Liver (tissue), 8 donors: ENCODE measurements at regions not wholly inside any gene's neighbourhood (a gene's known extent, or its start where the extent isn't known, plus 50 kb on each side); places are given as distances from the start of the nearest gene placed in this dataset.
"Not testable (repeated sequence)": the region's sequence is repeated elsewhere in the genome, so short reads cannot be mapped to it uniquely, and the experiment has no call there.

Source experiments
- DNase-seq: peaks from one replicate; pipeline ENCODE4 v3.0.0-alpha.2; 2017; ENCODE audit warnings: low spot score
- H3K27ac ChIP-seq, 2 donors: one replicate each; pipeline ENCODE4 v1.7.0; 2013; ENCODE audit warnings: inconsistent platforms in 2 of 2, low read length in 2 of 2, control low read depth in 1 of 2, low read depth in 1 of 2, mild to moderate bottlenecking in 1 of 2
- H3K27me3 ChIP-seq, 4 donors: one replicate each; pipeline versions ENCODE4 v1.6.1 to v1.7.0; 2013; ENCODE audit warnings: low read length in 3 of 4, inconsistent platforms in 1 of 4, mild to moderate bottlenecking in 1 of 4, moderate library complexity in 1 of 4; ENCODE audit not compliant: control insufficient read depth in 4 of 4, insufficient read depth in 4 of 4
- H3K36me3 ChIP-seq, 4 donors: one replicate each; pipeline versions ENCODE4 v1.6.1 to v1.7.0; 2013; ENCODE audit warnings: low read length in 3 of 4, mild to moderate bottlenecking in 3 of 4, low read depth in 1 of 4, moderate library complexity in 1 of 4; ENCODE audit not compliant: control insufficient read depth in 4 of 4, insufficient read depth in 3 of 4
- H3K4me1 ChIP-seq, 4 donors: one replicate each; pipeline versions ENCODE4 v1.6.1 to v1.7.0; 2013; ENCODE audit warnings: low read length in 3 of 4, mild to moderate bottlenecking in 3 of 4, moderate library complexity in 1 of 4; ENCODE audit not compliant: control insufficient read depth in 4 of 4, insufficient read depth in 4 of 4
- H3K4me3 ChIP-seq, 3 donors: one replicate each; pipeline versions ENCODE4 v1.6.1 to v1.7.0; 2013; ENCODE audit warnings: low read length in 3 of 3, control low read depth in 1 of 3, low read depth in 1 of 3, mild to moderate bottlenecking in 1 of 3
- H3K9ac ChIP-seq, 2 donors: one replicate each; pipeline ENCODE4 v1.7.0; 2013; ENCODE audit warnings: low read length in 2 of 2, mild to moderate bottlenecking in 2 of 2, moderate library complexity in 2 of 2, control low read depth in 1 of 2, low read depth in 1 of 2
- H3K9me3 ChIP-seq, 4 donors: one replicate each; pipeline versions ENCODE4 v1.6.1 to v1.7.0; 2013; ENCODE audit warnings: low read length in 3 of 4; ENCODE audit not compliant: control insufficient read depth in 4 of 4
- EGR1 ChIP-seq, 2 donors: IDR thresholded peaks; 2 replicates each; pipeline ENCODE4 v1.6.1; 2016 to 2018; ENCODE audit warnings: antibody characterized with exemption in 2 of 2, low read depth in 2 of 2
- FOXA1 ChIP-seq: IDR thresholded peaks from 2 replicates; pipeline ENCODE4 v1.6.1; 2016; ENCODE audit warnings: antibody characterized with exemption
- FOXA2 ChIP-seq: IDR thresholded peaks from 2 replicates; pipeline ENCODE4 v1.6.1; 2016; ENCODE audit warnings: antibody characterized with exemption
- GABPA ChIP-seq, 2 donors: IDR thresholded peaks in 1 of 2; conservative IDR thresholded peaks in 1 of 2; 2 replicates each; pipeline ENCODE4 v1.6.1; 2016; ENCODE audit warnings: antibody characterized with exemption in 2 of 2, mild to moderate bottlenecking in 1 of 2, moderate library complexity in 1 of 2
- HNF4A ChIP-seq, 2 donors: conservative IDR thresholded peaks; 2 replicates each; pipeline ENCODE4 v1.6.1; 2016; ENCODE audit warnings: antibody characterized with exemption in 2 of 2, mild to moderate bottlenecking in 2 of 2
- HNF4G ChIP-seq: IDR thresholded peaks from 2 replicates; pipeline ENCODE4 v1.6.1; 2016; ENCODE audit warnings: antibody characterized with exemption
- JUND ChIP-seq, 2 donors: IDR thresholded peaks; 2 replicates each; pipeline ENCODE4 v1.6.1; 2016; ENCODE audit warnings: antibody characterized with exemption in 2 of 2
- NR2F2 ChIP-seq: IDR thresholded peaks from 2 replicates; pipeline ENCODE4 v1.6.1; 2016; ENCODE audit warnings: antibody characterized with exemption
- RAD21 ChIP-seq, 2 donors: IDR thresholded peaks; 2 replicates each; pipeline ENCODE4 v1.6.1; 2016; ENCODE audit warnings: antibody characterized with exemption in 2 of 2, mild to moderate bottlenecking in 2 of 2
- RXRA ChIP-seq, 2 donors: IDR thresholded peaks; 2 replicates each; pipeline ENCODE4 v1.6.1; 2017 to 2018; ENCODE audit warnings: antibody characterized with exemption in 2 of 2, mild to moderate bottlenecking in 1 of 2
- SP1 ChIP-seq: IDR thresholded peaks from 2 replicates; pipeline ENCODE4 v1.6.1; 2018; ENCODE audit warnings: antibody characterized with exemption, mild to moderate bottlenecking
- TAF1 ChIP-seq: conservative IDR thresholded peaks from 2 replicates; pipeline ENCODE4 v1.6.1; 2016; ENCODE audit warnings: antibody characterized with exemption, mild to moderate bottlenecking
- YY1 ChIP-seq: IDR thresholded peaks from 2 replicates; pipeline ENCODE4 v1.6.1; 2016; ENCODE audit warnings: antibody characterized with exemption, mild to moderate bottlenecking
- WGBS: extraction: QIAGEN DNeasy Blood & Tissue Kit; methylation state at CpG from one replicate; pipeline ENCODE4 v1.1.7; 2013; 5-methylcytosine and 5-hydroxymethylcytosine counted together
- TF ChIP-seq, protein P1 (sequence below): IDR thresholded peaks from 2 replicates; pipeline ENCODE4 v1.6.1; 2016; ENCODE audit warnings: antibody characterized with exemption
- TF ChIP-seq, protein P2 (sequence below): IDR thresholded peaks from 2 replicates; pipeline ENCODE4 v1.6.1; 2016; ENCODE audit warnings: antibody characterized with exemption
- TF ChIP-seq, protein P3 (sequence below): IDR thresholded peaks from 2 replicates; pipeline ENCODE4 v1.6.1; 2016; ENCODE audit warnings: antibody characterized with exemption, mild to moderate bottlenecking
- TF ChIP-seq, protein P4 (sequence below): fragments of 150-350 bp; IDR thresholded peaks from 2 replicates; pipeline ENCODE4 v1.5.1; 2017; ENCODE audit warnings: improper control_type of control experiment, low read depth, low read length; ENCODE audit not compliant: missing input control
- TF ChIP-seq, protein P5 (sequence below): IDR thresholded peaks from 2 replicates; pipeline ENCODE4 v1.6.1; 2016; ENCODE audit warnings: antibody characterized with exemption
- donor health status: healthy.
- donor health status: healthy.
- donor health status: healthy.
- donor health status: healthy.
- donor health status: healthy.

DNA sequence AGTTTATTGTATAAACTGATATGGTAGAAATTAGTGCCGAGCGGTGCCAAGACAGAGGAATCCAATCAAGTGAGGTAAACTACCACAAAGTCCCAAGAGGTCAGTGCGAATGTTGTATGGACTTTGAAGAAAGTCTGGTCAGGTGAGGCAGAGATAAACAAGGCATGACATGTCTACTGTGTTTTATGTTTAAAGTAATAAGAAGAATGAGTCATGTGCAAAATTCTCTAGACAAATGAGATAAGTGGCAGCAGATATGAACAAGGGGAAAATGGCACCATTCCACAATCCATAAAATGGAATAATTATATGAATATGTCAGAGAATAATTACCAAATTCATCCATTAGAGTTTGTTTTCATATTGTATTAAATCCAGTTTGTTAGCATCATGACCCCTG is 364.1 kb upstream of the CCNH start:
- H3K4me3 ChIP-seq: no peak overlapping the region
- H3K9ac ChIP-seq: no peak overlapping the region
- peaks cover 0 to 6% (median 0%) of the 10 kb centered on the region in 4 donors for H3K27me3 ChIP-seq
- no peaks in the 10 kb centered on the region for H3K36me3 ChIP-seq
- no peak overlapping the region for H3K27ac ChIP-seq
- no peaks in the 10 kb centered on the region for H3K9me3 ChIP-seq
- peaks cover 0 to 2% (median under 1%) of the 10 kb centered on the region in 4 donors for H3K4me1 ChIP-seq
- 78% methylated on average over 3 of the region's 3 CpGs for WGBS
- TF ChIP-seq, protein P1, sequence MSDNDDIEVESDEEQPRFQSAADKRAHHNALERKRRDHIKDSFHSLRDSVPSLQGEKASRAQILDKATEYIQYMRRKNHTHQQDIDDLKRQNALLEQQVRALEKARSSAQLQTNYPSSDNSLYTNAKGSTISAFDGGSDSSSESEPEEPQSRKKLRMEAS: no peak
- TF ChIP-seq HNF4A (conservative IDR thresholded peaks at IDR 0.05): no peak
- TF ChIP-seq TAF1: no peak
- TF ChIP-seq RAD21 (IDR thresholded peaks at IDR 0.05): no peak
- DNase-seq: no peak

DNA sequence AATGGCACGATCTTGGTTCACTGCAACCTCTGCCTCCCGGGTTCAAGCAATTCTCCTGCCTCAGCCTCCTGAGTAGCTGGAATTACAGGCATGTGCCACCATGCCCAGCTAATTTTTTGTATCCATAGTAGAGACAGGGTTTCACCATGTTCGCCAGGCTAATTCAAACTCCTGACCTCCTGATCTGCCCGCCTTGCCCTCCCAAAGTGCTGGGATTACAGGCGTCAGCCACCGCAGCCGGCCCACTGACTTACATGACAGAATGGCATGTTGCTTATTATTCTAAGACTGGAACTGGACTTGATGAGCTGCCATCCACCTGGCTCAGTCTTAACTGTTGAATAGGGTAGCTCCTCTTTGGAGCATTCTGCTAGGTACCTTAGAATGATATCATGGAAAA is 363.6 kb upstream of the CCNH start:
- WGBS: 89% methylated on average over 7 of the region's 7 CpGs
- H3K9me3 ChIP-seq, H3K27ac ChIP-seq: not testable (repeated sequence)

DNA sequence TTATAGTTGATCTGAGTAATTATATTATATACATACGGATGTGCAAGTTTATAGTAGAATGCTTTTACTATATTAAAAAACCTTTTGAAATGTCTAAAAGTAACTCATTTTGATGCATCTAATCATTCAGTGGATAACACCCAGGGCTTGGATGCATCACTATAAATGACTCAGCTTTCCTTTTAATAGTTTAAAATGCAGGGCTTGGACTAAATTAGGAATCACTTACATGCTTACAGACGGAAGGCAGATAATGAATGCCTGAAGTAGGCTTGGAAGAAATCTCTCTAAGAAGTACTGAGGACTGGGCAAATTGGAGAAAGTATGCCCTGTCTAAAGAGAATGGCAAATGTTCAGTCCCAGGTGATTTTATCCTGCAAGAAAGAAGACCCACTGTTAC is 362.5 kb upstream of the CCNH start:
- WGBS: 75% methylated on average over 2 of the region's 2 CpGs
- Histone ChIP-seq H3K4me1 (no peaks in the 10 kb centered on the region), H3K27ac (no peak overlapping the region), H3K27me3 (peaks cover 0 to 11% (median 0%) of the 10 kb centered on the region in 4 donors), H3K4me3 (no peak overlapping the region), H3K9me3 (no peaks in the 10 kb centered on the region), H3K9ac (no peak overlapping the region), H3K36me3 (no peaks in the 10 kb centered on the region)
- DNase-seq: no peak
- TF ChIP-seq HNF4G (no peak), FOXA1 (no peak), FOXA2 (no peak), RAD21 (IDR thresholded peaks at IDR 0.05) (no peak), GABPA (IDR thresholded peaks at IDR 0.05 in 1 of 2, conservative IDR thresholded peaks at IDR 0.05 in 1 of 2) (no peak), TAF1 (no peak), JUND (IDR thresholded peaks at IDR 0.05) (no peak), HNF4A (conservative IDR thresholded peaks at IDR 0.05) (no peak), RXRA (IDR thresholded peaks at IDR 0.05) (no peak), SP1 (no peak), NR2F2 (no peak), EGR1 (IDR thresholded peaks at IDR 0.05; ENCODE audit: low read depth in 2 of 2) (no peak), YY1 (no peak)
- TF ChIP-seq, protein P2, sequence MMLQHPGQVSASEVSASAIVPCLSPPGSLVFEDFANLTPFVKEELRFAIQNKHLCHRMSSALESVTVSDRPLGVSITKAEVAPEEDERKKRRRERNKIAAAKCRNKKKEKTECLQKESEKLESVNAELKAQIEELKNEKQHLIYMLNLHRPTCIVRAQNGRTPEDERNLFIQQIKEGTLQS: no peak
- TF ChIP-seq, protein P3, sequence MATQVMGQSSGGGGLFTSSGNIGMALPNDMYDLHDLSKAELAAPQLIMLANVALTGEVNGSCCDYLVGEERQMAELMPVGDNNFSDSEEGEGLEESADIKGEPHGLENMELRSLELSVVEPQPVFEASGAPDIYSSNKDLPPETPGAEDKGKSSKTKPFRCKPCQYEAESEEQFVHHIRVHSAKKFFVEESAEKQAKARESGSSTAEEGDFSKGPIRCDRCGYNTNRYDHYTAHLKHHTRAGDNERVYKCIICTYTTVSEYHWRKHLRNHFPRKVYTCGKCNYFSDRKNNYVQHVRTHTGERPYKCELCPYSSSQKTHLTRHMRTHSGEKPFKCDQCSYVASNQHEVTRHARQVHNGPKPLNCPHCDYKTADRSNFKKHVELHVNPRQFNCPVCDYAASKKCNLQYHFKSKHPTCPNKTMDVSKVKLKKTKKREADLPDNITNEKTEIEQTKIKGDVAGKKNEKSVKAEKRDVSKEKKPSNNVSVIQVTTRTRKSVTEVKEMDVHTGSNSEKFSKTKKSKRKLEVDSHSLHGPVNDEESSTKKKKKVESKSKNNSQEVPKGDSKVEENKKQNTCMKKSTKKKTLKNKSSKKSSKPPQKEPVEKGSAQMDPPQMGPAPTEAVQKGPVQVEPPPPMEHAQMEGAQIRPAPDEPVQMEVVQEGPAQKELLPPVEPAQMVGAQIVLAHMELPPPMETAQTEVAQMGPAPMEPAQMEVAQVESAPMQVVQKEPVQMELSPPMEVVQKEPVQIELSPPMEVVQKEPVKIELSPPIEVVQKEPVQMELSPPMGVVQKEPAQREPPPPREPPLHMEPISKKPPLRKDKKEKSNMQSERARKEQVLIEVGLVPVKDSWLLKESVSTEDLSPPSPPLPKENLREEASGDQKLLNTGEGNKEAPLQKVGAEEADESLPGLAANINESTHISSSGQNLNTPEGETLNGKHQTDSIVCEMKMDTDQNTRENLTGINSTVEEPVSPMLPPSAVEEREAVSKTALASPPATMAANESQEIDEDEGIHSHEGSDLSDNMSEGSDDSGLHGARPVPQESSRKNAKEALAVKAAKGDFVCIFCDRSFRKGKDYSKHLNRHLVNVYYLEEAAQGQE: no peak
- TF ChIP-seq, protein P1: no peak
- TF ChIP-seq, protein P4, sequence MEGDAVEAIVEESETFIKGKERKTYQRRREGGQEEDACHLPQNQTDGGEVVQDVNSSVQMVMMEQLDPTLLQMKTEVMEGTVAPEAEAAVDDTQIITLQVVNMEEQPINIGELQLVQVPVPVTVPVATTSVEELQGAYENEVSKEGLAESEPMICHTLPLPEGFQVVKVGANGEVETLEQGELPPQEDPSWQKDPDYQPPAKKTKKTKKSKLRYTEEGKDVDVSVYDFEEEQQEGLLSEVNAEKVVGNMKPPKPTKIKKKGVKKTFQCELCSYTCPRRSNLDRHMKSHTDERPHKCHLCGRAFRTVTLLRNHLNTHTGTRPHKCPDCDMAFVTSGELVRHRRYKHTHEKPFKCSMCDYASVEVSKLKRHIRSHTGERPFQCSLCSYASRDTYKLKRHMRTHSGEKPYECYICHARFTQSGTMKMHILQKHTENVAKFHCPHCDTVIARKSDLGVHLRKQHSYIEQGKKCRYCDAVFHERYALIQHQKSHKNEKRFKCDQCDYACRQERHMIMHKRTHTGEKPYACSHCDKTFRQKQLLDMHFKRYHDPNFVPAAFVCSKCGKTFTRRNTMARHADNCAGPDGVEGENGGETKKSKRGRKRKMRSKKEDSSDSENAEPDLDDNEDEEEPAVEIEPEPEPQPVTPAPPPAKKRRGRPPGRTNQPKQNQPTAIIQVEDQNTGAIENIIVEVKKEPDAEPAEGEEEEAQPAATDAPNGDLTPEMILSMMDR: no peak
- TF ChIP-seq, protein P5, sequence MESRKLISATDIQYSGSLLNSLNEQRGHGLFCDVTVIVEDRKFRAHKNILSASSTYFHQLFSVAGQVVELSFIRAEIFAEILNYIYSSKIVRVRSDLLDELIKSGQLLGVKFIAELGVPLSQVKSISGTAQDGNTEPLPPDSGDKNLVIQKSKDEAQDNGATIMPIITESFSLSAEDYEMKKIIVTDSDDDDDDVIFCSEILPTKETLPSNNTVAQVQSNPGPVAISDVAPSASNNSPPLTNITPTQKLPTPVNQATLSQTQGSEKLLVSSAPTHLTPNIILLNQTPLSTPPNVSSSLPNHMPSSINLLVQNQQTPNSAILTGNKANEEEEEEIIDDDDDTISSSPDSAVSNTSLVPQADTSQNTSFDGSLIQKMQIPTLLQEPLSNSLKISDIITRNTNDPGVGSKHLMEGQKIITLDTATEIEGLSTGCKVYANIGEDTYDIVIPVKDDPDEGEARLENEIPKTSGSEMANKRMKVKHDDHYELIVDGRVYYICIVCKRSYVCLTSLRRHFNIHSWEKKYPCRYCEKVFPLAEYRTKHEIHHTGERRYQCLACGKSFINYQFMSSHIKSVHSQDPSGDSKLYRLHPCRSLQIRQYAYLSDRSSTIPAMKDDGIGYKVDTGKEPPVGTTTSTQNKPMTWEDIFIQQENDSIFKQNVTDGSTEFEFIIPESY: no peak

More for the DNA sequence above, 363.6 kb upstream of the CCNH start:
- H3K36me3 ChIP-seq, DNase-seq, H3K9ac ChIP-seq, H3K4me1 ChIP-seq, H3K27me3 ChIP-seq, H3K4me3 ChIP-seq: not testable (repeated sequence)
